ENCODE measurements at regions not wholly inside any gene's neighbourhood (a gene's known extent, or its start where the extent isn't known, plus 50 kb on each side); places are given as distances from the start of the nearest gene placed in this dataset.

DNA sequence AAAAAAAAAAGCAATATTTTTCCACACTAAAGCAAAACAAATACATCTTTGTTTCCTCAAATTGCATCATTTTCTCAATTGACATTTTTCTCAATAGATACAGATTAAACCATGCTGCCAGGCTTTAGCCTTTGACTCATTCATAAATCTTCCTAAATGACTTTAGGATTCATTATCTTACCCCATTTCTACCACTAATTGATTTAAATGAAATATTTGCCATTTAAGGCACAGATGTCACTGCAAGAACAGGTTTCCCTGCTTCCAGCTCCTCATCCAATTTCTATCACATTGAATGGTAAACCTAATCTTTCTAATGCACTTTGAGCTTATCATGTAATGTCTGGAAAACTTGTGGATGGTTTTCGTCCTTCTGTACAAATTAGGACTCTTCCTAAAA lies 298.7 kb downstream of the RPL10L start:
- TF ChIP-seq CTCF (IDR thresholded peaks at IDR 0.05) (no peak), KDM1A (IDR thresholded peaks at IDR 0.05; ENCODE audit: low read depth) (no peak), PHF8 (IDR thresholded peaks at IDR 0.05; ENCODE audit: borderline replicate concordance, low read depth) (no peak), KDM5A (IDR thresholded peaks at IDR 0.05) (no peak), RFX5 (IDR thresholded peaks at IDR 0.05) (no peak), CHD2 (IDR thresholded peaks at IDR 0.05; ENCODE audit: low read length, partially characterized antibody) (no peak), USF2 (IDR thresholded peaks at IDR 0.05) (no peak), JUN (IDR thresholded peaks at IDR 0.05) (no peak), HMGXB4 (CRISPR knock-in tag; IDR thresholded peaks at IDR 0.05; ENCODE audit: borderline replicate concordance) (no peak), GATA3 (IDR thresholded peaks at IDR 0.05; ENCODE audit: borderline replicate concordance) (no peak), CEBPB (IDR thresholded peaks at IDR 0.05) (no peak), MYC (IDR thresholded peaks at IDR 0.05; ENCODE audit: borderline replicate concordance, low read length) (no peak)
- TF ChIP-seq, protein P1, sequence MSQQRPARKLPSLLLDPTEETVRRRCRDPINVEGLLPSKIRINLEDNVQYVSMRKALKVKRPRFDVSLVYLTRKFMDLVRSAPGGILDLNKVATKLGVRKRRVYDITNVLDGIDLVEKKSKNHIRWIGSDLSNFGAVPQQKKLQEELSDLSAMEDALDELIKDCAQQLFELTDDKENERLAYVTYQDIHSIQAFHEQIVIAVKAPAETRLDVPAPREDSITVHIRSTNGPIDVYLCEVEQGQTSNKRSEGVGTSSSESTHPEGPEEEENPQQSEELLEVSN (IDR thresholded peaks at IDR 0.05; ENCODE audit: borderline replicate concordance, low read depth): no peak
- TF ChIP-seq, protein P2, sequence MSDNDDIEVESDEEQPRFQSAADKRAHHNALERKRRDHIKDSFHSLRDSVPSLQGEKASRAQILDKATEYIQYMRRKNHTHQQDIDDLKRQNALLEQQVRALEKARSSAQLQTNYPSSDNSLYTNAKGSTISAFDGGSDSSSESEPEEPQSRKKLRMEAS (IDR thresholded peaks at IDR 0.05): no peak

Measured in A549 (cell line).